ENCODE measurements at regions not wholly inside any gene's neighbourhood (a gene's known extent, or its start where the extent isn't known, plus 50 kb on each side); places are given as distances from the start of the nearest gene placed in this dataset.

DNA sequence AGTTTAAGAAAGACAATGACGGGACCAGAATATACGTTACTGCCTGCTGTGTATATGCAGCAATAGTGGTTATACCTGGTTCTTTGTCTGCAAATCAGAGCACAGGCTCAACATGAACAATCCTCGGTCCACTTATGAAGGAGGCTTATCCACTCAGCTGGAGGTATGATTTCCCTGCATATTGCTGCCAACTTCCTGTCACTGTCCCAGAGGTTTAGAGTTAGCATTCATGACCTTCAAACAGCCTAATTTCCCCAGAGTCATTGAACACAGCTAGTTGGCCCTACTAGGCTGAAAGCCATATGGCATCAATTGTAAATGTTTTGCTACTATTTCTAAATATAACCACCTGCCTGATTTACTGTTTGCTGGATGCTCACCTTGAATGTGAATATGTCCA is 224.9 kb upstream of the ZNF717 start:
- TF ChIP-seq TCF12 (IDR thresholded peaks at IDR 0.05; ENCODE audit: low read depth), result no peak
- TF ChIP-seq TAF1 (IDR thresholded peaks at IDR 0.05; ENCODE audit: low read depth), result no peak
- no peak for TF ChIP-seq CEBPB (IDR thresholded peaks at IDR 0.05)
- no peak for TF ChIP-seq RAD21 (IDR thresholded peaks at IDR 0.05; ENCODE audit: low read depth)
- TF ChIP-seq MAX (IDR thresholded peaks at IDR 0.05), result no peak
- TF ChIP-seq TEAD4 (IDR thresholded peaks at IDR 0.05), result no peak
- TF ChIP-seq YY1 (IDR thresholded peaks at IDR 0.05; ENCODE audit: low read depth), result no peak
- TF ChIP-seq EP300 (IDR thresholded peaks at IDR 0.05; ENCODE audit: borderline replicate concordance), result no peak
- TF ChIP-seq ZBTB7A (IDR thresholded peaks at IDR 0.05; ENCODE audit: low read depth), result no peak
- no peak for TF ChIP-seq USF1 (IDR thresholded peaks at IDR 0.05)

- TF ChIP-seq ZBTB7A (IDR thresholded peaks at IDR 0.05; ENCODE audit: low read depth), result no peak
- TF ChIP-seq CREB1 (IDR thresholded peaks at IDR 0.05; ENCODE audit: low read depth), result no peak
- TF ChIP-seq FOXM1 (IDR thresholded peaks at IDR 0.05; ENCODE audit: borderline replicate concordance, low read depth), result no peak
- TF ChIP-seq USF1 (IDR thresholded peaks at IDR 0.05), result no peak
- TF ChIP-seq, protein P1, sequence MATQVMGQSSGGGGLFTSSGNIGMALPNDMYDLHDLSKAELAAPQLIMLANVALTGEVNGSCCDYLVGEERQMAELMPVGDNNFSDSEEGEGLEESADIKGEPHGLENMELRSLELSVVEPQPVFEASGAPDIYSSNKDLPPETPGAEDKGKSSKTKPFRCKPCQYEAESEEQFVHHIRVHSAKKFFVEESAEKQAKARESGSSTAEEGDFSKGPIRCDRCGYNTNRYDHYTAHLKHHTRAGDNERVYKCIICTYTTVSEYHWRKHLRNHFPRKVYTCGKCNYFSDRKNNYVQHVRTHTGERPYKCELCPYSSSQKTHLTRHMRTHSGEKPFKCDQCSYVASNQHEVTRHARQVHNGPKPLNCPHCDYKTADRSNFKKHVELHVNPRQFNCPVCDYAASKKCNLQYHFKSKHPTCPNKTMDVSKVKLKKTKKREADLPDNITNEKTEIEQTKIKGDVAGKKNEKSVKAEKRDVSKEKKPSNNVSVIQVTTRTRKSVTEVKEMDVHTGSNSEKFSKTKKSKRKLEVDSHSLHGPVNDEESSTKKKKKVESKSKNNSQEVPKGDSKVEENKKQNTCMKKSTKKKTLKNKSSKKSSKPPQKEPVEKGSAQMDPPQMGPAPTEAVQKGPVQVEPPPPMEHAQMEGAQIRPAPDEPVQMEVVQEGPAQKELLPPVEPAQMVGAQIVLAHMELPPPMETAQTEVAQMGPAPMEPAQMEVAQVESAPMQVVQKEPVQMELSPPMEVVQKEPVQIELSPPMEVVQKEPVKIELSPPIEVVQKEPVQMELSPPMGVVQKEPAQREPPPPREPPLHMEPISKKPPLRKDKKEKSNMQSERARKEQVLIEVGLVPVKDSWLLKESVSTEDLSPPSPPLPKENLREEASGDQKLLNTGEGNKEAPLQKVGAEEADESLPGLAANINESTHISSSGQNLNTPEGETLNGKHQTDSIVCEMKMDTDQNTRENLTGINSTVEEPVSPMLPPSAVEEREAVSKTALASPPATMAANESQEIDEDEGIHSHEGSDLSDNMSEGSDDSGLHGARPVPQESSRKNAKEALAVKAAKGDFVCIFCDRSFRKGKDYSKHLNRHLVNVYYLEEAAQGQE (IDR thresholded peaks at IDR 0.05; ENCODE audit: low read depth), result no peak
- no peak for TF ChIP-seq TCF12 (IDR thresholded peaks at IDR 0.05; ENCODE audit: low read depth)
- no peak for TF ChIP-seq NFIC (IDR thresholded peaks at IDR 0.05)
- TF ChIP-seq RAD21 (IDR thresholded peaks at IDR 0.05; ENCODE audit: low read depth), result no peak
- no peak for TF ChIP-seq EP300 (IDR thresholded peaks at IDR 0.05; ENCODE audit: borderline replicate concordance)
- no peak for TF ChIP-seq MAX (IDR thresholded peaks at IDR 0.05)
- TF ChIP-seq EGR1 (IDR thresholded peaks at IDR 0.05), result no peak
- no peak for TF ChIP-seq TEAD4 (IDR thresholded peaks at IDR 0.05)
- no peak for TF ChIP-seq CEBPB (IDR thresholded peaks at IDR 0.05)
- TF ChIP-seq TAF1 (IDR thresholded peaks at IDR 0.05; ENCODE audit: low read depth), result no peak
- TF ChIP-seq YY1 (IDR thresholded peaks at IDR 0.05; ENCODE audit: low read depth), result no peak
These were observed 225.8 kb upstream of the ZNF717 start for GRCh38 chr3:76011121-76011520.

DNA sequence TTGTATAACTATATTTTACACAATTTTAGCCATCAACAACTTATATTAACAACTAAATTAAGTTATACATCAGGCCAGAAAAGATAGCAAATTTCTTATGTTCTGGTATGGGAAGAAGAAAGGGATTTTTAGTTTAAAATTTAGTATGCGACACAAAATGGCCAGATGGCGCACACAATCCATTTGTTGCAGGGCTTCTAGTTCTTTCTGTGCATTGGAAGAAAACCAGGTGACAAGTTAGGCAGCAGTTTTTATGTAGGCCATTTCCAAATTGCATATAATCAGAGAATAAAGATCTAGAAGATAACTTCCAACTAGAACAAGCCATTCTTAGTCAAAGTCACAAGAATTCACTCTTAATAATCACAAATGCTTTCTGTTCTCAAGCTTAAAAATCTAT is 230.1 kb upstream of the ZNF717 start:
- TF ChIP-seq RAD21 (IDR thresholded peaks at IDR 0.05; ENCODE audit: low read depth) (no peak), YY1 (IDR thresholded peaks at IDR 0.05; ENCODE audit: low read depth) (no peak), FOXM1 (IDR thresholded peaks at IDR 0.05; ENCODE audit: borderline replicate concordance, low read depth) (no peak), MAX (IDR thresholded peaks at IDR 0.05) (no peak), TAF1 (IDR thresholded peaks at IDR 0.05; ENCODE audit: low read depth) (no peak), NFIC (IDR thresholded peaks at IDR 0.05) (no peak), TEAD4 (IDR thresholded peaks at IDR 0.05) (no peak), ZBTB7A (IDR thresholded peaks at IDR 0.05; ENCODE audit: low read depth) (no peak), TCF12 (IDR thresholded peaks at IDR 0.05; ENCODE audit: low read depth) (no peak), USF1 (IDR thresholded peaks at IDR 0.05) (no peak), CEBPB (IDR thresholded peaks at IDR 0.05) (no peak), EGR1 (IDR thresholded peaks at IDR 0.05) (no peak), EP300 (IDR thresholded peaks at IDR 0.05; ENCODE audit: borderline replicate concordance) (no peak), CREB1 (IDR thresholded peaks at IDR 0.05; ENCODE audit: low read depth) (no peak)
- TF ChIP-seq, protein P1 (IDR thresholded peaks at IDR 0.05; ENCODE audit: low read depth), result no peak

DNA sequence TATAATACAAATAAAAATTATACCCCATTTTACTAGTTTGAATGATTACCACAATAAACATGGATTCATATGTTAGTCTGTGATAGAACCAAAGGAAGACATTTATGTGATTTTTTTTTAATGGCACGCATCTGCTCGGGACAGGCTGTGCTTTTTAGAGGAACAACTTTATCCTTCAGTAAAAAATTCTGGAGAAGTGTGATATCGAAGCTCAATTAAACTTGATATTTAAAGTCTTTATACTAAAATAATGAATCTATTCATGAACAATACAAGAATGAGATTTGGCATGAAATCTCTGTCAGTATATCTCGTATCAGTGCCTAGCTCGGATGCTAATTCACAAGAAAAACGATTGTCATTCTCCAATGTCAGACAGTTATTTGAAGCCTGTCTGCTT is 230.8 kb upstream of the ZNF717 start:
- no peak for TF ChIP-seq FOXM1 (IDR thresholded peaks at IDR 0.05; ENCODE audit: borderline replicate concordance, low read depth)
- TF ChIP-seq RAD21 (IDR thresholded peaks at IDR 0.05; ENCODE audit: low read depth), result no peak
- TF ChIP-seq EGR1 (IDR thresholded peaks at IDR 0.05), result no peak
- no peak for TF ChIP-seq MAX (IDR thresholded peaks at IDR 0.05)
- TF ChIP-seq TEAD4 (IDR thresholded peaks at IDR 0.05), result no peak
- TF ChIP-seq TAF1 (IDR thresholded peaks at IDR 0.05; ENCODE audit: low read depth), result no peak
- TF ChIP-seq, protein P1 (IDR thresholded peaks at IDR 0.05; ENCODE audit: low read depth), result no peak
- TF ChIP-seq CEBPB (IDR thresholded peaks at IDR 0.05), result no peak
- no peak for TF ChIP-seq USF1 (IDR thresholded peaks at IDR 0.05)
- TF ChIP-seq NFIC (IDR thresholded peaks at IDR 0.05), result no peak
- TF ChIP-seq YY1 (IDR thresholded peaks at IDR 0.05; ENCODE audit: low read depth), result no peak
- TF ChIP-seq EP300 (IDR thresholded peaks at IDR 0.05; ENCODE audit: borderline replicate concordance), result no peak
- TF ChIP-seq CREB1 (IDR thresholded peaks at IDR 0.05; ENCODE audit: low read depth), result no peak
- TF ChIP-seq ZBTB7A (IDR thresholded peaks at IDR 0.05; ENCODE audit: low read depth), result no peak
- TF ChIP-seq TCF12 (IDR thresholded peaks at IDR 0.05; ENCODE audit: low read depth), result no peak
